Left lung (tissue), 4 donors: ENCODE measurements at regions not wholly inside any gene's neighbourhood (a gene's known extent, or its start where the extent isn't known, plus 50 kb on each side); places are given as distances from the start of the nearest gene placed in this dataset.

Experiments
- ATAC-seq: fragments of 200-7000 bp; cut with Tn5 transposase; one replicate; pipeline ENCODE4 v1.9.1; 2020; ENCODE audit warnings: moderate library complexity
- DNase-seq, 4 donors: peaks; one replicate each; pipeline ENCODE4 v3.0.0-alpha.2; 2013 to 2020
- H3K27ac ChIP-seq, 2 donors: fragments of 200-600 bp; sonication (generic) in 1 of 2; one replicate each; pipeline versions ENCODE4 v1.5.0 to v1.8.0; 2020 to 2021
- H3K27me3 ChIP-seq, 2 donors: fragments of 200-600 bp; sonication (generic) in 1 of 2; one replicate each; pipeline versions ENCODE4 v1.5.0 to v1.8.0; 2020 to 2021
- H3K36me3 ChIP-seq, 2 donors: fragments of 200-600 bp; sonication (generic) in 1 of 2; one replicate each; pipeline versions ENCODE4 v1.5.0 to v1.8.0; 2020 to 2021
- H3K4me1 ChIP-seq, 2 donors: fragments of 200-600 bp; one replicate each; pipeline ENCODE4 v1.8.0; 2021
- H3K4me3 ChIP-seq, 2 donors: fragments of 200-600 bp; sonication (generic) in 1 of 2; one replicate each; pipeline versions ENCODE4 v1.5.0 to v1.8.0; 2020 to 2021; ENCODE audit warnings: mild to moderate bottlenecking in 1 of 2
- H3K9me3 ChIP-seq, 2 donors: fragments of 200-600 bp; sonication (generic) in 1 of 2; one replicate each; pipeline versions ENCODE4 v1.5.0 to v1.8.0; 2020 to 2021
- intact Hi-C, 2 donors: fragments of 100-400 bp; cut with DNase I; formaldehyde crosslinking; loops; one replicate each; pipeline versions ENCODE4 v1.11.2 to v1.14.2; 2022
- TF ChIP-seq, protein P1 (sequence below), 2 donors: fragments of 200-600 bp; sonication (generic) in 1 of 2; IDR thresholded peaks; one replicate each; pipeline versions ENCODE4 v1.5.0 to v1.8.0; 2021; ENCODE audit warnings: antibody characterized with exemption in 2 of 2
- donor health status: DM: no; HTN: yes; CAD: no.
- donor health status: DM: no; HTN: no; CAD: no.

DNA sequence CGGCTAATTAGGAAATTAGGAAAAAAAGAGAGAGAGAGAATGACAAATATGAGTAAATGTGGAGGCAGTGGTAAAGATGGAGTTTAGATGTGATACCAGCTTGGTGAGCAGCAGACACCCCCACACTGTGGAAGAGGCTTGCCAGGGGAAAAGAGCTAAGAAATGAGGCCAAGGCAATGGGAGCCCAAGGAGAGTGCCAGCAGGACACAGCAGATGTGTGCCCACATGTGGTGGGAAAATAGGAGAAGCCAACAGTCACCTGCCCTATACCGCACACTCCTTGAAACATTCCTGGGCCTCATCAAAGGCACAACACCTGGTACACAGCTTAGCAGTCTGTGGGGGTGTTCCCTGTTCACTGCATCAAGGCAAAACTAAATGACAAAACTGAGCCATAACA is 104.9 kb downstream of the FAM76B start:
- no peaks in the 10 kb centered on the region for H3K27me3 ChIP-seq
- no peak for ATAC-seq
- H3K36me3 ChIP-seq, result no peaks in the 10 kb centered on the region
- TF ChIP-seq, protein P1, sequence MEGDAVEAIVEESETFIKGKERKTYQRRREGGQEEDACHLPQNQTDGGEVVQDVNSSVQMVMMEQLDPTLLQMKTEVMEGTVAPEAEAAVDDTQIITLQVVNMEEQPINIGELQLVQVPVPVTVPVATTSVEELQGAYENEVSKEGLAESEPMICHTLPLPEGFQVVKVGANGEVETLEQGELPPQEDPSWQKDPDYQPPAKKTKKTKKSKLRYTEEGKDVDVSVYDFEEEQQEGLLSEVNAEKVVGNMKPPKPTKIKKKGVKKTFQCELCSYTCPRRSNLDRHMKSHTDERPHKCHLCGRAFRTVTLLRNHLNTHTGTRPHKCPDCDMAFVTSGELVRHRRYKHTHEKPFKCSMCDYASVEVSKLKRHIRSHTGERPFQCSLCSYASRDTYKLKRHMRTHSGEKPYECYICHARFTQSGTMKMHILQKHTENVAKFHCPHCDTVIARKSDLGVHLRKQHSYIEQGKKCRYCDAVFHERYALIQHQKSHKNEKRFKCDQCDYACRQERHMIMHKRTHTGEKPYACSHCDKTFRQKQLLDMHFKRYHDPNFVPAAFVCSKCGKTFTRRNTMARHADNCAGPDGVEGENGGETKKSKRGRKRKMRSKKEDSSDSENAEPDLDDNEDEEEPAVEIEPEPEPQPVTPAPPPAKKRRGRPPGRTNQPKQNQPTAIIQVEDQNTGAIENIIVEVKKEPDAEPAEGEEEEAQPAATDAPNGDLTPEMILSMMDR (IDR thresholded peaks at IDR 0.05), result no peak
- DNase-seq, result no peak
- no peak overlapping the region for H3K4me3 ChIP-seq
- no peaks in the 10 kb centered on the region for H3K9me3 ChIP-seq
- intact Hi-C loops, result no loop called here
- H3K4me1 ChIP-seq, result peaks cover 12 to 14% of the 10 kb centered on the region in 2 donors
- H3K27ac ChIP-seq, result no peak overlapping the region

DNA sequence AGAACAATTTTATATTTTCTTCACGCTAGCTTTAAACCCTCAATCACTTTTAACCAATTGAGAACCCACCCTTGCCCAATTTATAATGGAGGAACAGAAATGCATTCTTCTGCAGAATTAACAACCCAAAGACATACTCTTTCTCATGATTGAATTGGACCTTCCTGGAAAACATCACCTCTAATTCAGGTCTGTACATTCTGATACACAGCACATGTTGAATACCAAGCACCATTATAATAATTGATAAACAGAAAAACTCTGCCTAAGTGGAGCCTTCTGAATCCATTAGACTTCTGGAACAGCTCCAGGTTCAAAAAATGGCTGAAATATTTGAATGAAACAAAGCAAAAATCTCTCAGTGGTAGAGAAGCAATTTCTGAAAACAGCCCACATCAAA is 105.4 kb downstream of the FAM76B start:
- H3K27ac ChIP-seq, result no peak overlapping the region
- no peaks in the 10 kb centered on the region for H3K9me3 ChIP-seq
- TF ChIP-seq, protein P1 (IDR thresholded peaks at IDR 0.05), result no peak
- intact Hi-C loops, result no loop called here
- peaks cover 13 to 14% of the 10 kb centered on the region in 2 donors for H3K4me1 ChIP-seq
- H3K27me3 ChIP-seq, result no peaks in the 10 kb centered on the region
- ATAC-seq (no peak), DNase-seq (no peak)
- no peak overlapping the region for H3K4me3 ChIP-seq
- no peaks in the 10 kb centered on the region for H3K36me3 ChIP-seq

DNA sequence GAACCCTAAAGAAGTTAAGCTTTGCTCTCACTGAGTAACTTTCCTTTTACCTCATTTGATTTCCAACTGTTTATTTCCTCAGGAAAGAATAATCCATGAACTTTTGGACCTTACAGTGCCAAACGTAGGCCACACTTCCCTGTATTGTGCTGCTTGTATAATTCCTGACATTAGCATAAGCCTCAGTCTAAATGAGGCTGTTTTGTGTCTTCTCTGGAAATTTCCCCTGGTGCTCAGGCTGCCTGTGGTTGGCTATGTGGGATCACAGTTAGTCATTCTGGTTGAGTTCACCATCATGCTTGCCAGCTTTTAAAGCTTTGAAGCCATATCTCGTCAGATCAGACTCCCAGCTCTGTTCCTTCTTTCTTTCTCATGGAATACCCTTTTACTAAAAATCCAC is 107.0 kb downstream of the FAM76B start:
- Histone ChIP-seq H3K9me3 (no peaks in the 10 kb centered on the region), H3K36me3 (no peaks in the 10 kb centered on the region), H3K4me3 (no peak overlapping the region), H3K4me1 (peaks cover 13 to 14% of the 10 kb centered on the region in 2 donors), H3K27ac (peak overlapping the region in 1 of 2 donors; percentile 9), H3K27me3 (no peaks in the 10 kb centered on the region)
- TF ChIP-seq, protein P1 (IDR thresholded peaks at IDR 0.05), result no peak
- DNase-seq, result no peak
- intact Hi-C loops, result no loop called here
- peak; percentile 50 for ATAC-seq

DNA sequence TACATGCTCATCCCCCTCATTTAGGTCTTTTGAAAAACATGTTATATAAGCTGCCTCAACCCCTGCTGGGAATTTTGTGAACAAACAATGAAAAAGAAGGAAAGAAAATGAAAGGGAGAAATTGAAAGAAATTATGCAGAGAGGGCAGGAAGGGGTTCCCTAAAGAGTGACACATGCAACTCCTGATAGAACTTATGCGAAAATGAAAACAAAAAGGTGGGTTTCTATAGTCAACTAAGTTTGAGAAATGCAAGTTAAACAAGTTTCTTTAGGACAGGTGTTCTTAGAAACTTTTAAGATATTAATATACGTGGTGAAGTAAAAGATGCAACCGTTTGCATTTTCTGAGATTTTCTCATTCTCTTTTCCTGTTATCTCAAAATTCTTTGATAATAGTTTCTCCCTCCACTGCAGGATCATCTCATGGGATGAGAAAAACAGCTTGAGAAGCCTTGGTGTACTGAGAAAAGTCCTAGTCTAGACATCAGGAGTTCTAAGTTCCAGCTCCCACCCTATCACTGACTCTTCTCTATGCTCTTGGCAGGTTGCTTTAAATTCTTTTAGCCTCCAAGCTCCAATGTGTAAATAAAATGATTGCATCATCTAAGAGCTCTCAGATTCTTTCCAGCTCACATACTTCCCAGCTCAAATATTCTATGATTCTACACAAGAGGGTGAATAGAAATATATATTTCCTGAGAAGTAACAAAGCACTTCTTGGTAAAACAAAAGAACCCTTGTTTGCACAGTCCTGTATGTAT is 109.2 kb downstream of the FAM76B start:
- peak overlapping the region; percentile 6 to 61 for H3K27ac ChIP-seq
- no peaks in the 10 kb centered on the region for H3K9me3 ChIP-seq
- no peaks in the 10 kb centered on the region for H3K27me3 ChIP-seq
- peaks cover 13 to 14% of the 10 kb centered on the region in 2 donors for H3K4me1 ChIP-seq
- ATAC-seq, result peak; percentile 95
- no peaks in the 10 kb centered on the region for H3K36me3 ChIP-seq
- H3K4me3 ChIP-seq, result no peak overlapping the region
- DNase-seq, result peak in 2 of 4 donors; percentile 62 to 76
- TF ChIP-seq, protein P1 (IDR thresholded peaks at IDR 0.05), result no peak
- intact Hi-C loops, result no loop called here

DNA sequence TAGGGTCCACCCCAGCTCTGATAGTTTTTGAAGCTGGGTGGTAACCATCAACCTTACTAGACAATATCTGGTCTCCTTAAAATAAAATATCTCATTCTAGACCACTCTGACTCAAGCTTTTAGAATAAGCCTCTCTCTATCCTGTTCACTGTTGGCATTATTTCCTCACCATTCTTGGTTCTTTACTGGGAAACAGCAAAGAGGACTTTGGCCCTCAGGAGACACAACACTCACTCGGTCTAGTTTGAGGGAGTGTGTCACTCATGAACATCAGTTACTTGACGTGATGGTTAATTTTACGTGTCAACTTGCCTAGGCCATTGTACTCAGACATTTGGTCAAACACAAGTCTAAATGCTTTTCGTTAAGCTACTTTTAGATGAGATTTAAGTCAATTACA is 110.6 kb downstream of the FAM76B start:
- Histone ChIP-seq H3K9me3 (no peaks in the 10 kb centered on the region), H3K27me3 (no peaks in the 10 kb centered on the region), H3K36me3 (no peaks in the 10 kb centered on the region), H3K4me1 (peaks cover 13 to 14% of the 10 kb centered on the region in 2 donors), H3K27ac (no peak overlapping the region), H3K4me3 (no peak overlapping the region)
- no peak for DNase-seq
- intact Hi-C loops, result no loop called here
- no peak for ATAC-seq
- TF ChIP-seq, protein P1 (IDR thresholded peaks at IDR 0.05), result no peak
